Sigmoid colon (tissue), 6 donors: ENCODE measurements at regions not wholly inside any gene's neighbourhood (a gene's known extent, or its start where the extent isn't known, plus 50 kb on each side); places are given as distances from the start of the nearest gene placed in this dataset.

Source experiments
- DNase-seq: peaks from one replicate; pipeline ENCODE4 v3.0.0-alpha.2; 2019
- H3K27ac ChIP-seq, 4 donors: fragments of 200-600 bp; sonication (generic); one replicate each; pipeline ENCODE4 v1.5.1; 2016 to 2019; ENCODE audit warnings: mild to moderate bottlenecking in 1 of 4
- H3K27me3 ChIP-seq, 3 donors: fragments of 200-600 bp; sonication (generic); one replicate each; pipeline ENCODE4 v1.5.1; 2019; ENCODE audit warnings: mild to moderate bottlenecking in 1 of 3
- H3K36me3 ChIP-seq, 4 donors: fragments of 200-600 bp; sonication (generic); one replicate each; pipeline ENCODE4 v1.5.1; 2016 to 2019
- H3K4me1 ChIP-seq, 4 donors: fragments of 200-600 bp; sonication (generic); one replicate each; pipeline ENCODE4 v1.5.1; 2017 to 2019
- H3K4me3 ChIP-seq, 4 donors: fragments of 200-600 bp; sonication (generic); one replicate each; pipeline ENCODE4 v1.5.1; 2017 to 2019; ENCODE audit warnings: mild to moderate bottlenecking in 2 of 4, moderate library complexity in 1 of 4
- H3K9me3 ChIP-seq, 4 donors: fragments of 200-600 bp in 3 of 4; sonication (generic) in 3 of 4; one replicate each; pipeline versions ENCODE4 v1.5.1 to v1.6.1; 2013 to 2019
- EP300 ChIP-seq, 4 donors: sonication (generic); formaldehyde crosslinking; IDR thresholded peaks; one replicate each; pipeline ENCODE4 v1.6.1; 2017; ENCODE audit warnings: antibody characterized with exemption in 4 of 4
- POLR2A ChIP-seq, 2 donors: fragments of 450-650 bp; IDR thresholded peaks; one replicate each; pipeline ENCODE4 v1.6.1; 2016; ENCODE audit warnings: antibody characterized with exemption in 2 of 2, mild to moderate bottlenecking in 2 of 2, moderate library complexity in 2 of 2
- POLR2AphosphoS5 ChIP-seq, 4 donors: sonication (generic); formaldehyde crosslinking; IDR thresholded peaks; one replicate each; pipeline ENCODE4 v1.6.1; 2017; ENCODE audit warnings: antibody characterized with exemption in 4 of 4
- WGBS, 2 donors: extraction: QIAGEN DNeasy Blood & Tissue Kit; methylation state at CpG; one replicate each; pipeline ENCODE4 v1.1.7; 2013; 5-methylcytosine and 5-hydroxymethylcytosine counted together
- intact Hi-C: fragments of 100-400 bp; cut with DNase I; formaldehyde crosslinking; loops from one replicate; pipeline ENCODE4 v1.15.1; 2023
- TF ChIP-seq, protein P1 (sequence below), 4 experiments: fragments of 450-650 bp in 3 of 4; fragments of 200-600 bp in 1 of 4; IDR thresholded peaks; one replicate each; pipeline ENCODE4 v1.5.1; 2016 to 2019; ENCODE audit warnings: antibody characterized with exemption in 4 of 4, mild to moderate bottlenecking in 3 of 4, moderate library complexity in 2 of 4
- donor health status: healthy with polysubstance abuse.
- donor health status: healthy.

- no peaks in the 10 kb centered on the region for H3K9me3 ChIP-seq
- intact Hi-C loops: no loop called here
- WGBS, 2 donors: 76 to 77% methylated on average over 1 of the region's 1 CpG
- H3K27ac ChIP-seq: no peak overlapping the region
- H3K36me3 ChIP-seq: no peaks in the 10 kb centered on the region
- TF ChIP-seq POLR2AphosphoS5 (IDR thresholded peaks at IDR 0.05): no peak
- TF ChIP-seq, protein P1, sequence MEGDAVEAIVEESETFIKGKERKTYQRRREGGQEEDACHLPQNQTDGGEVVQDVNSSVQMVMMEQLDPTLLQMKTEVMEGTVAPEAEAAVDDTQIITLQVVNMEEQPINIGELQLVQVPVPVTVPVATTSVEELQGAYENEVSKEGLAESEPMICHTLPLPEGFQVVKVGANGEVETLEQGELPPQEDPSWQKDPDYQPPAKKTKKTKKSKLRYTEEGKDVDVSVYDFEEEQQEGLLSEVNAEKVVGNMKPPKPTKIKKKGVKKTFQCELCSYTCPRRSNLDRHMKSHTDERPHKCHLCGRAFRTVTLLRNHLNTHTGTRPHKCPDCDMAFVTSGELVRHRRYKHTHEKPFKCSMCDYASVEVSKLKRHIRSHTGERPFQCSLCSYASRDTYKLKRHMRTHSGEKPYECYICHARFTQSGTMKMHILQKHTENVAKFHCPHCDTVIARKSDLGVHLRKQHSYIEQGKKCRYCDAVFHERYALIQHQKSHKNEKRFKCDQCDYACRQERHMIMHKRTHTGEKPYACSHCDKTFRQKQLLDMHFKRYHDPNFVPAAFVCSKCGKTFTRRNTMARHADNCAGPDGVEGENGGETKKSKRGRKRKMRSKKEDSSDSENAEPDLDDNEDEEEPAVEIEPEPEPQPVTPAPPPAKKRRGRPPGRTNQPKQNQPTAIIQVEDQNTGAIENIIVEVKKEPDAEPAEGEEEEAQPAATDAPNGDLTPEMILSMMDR (IDR thresholded peaks at IDR 0.05): no peak
- TF ChIP-seq EP300 (IDR thresholded peaks at IDR 0.05): no peak
- no peak for TF ChIP-seq POLR2A (IDR thresholded peaks at IDR 0.05)
- no peaks in the 10 kb centered on the region for H3K4me1 ChIP-seq
- H3K4me3 ChIP-seq: no peak overlapping the region
- no peaks in the 10 kb centered on the region for H3K27me3 ChIP-seq
- DNase-seq: no peak
Observed at GRCh38 chr10:125368146-125368545, 207.8 kb upstream of the CTBP2 start.

DNA sequence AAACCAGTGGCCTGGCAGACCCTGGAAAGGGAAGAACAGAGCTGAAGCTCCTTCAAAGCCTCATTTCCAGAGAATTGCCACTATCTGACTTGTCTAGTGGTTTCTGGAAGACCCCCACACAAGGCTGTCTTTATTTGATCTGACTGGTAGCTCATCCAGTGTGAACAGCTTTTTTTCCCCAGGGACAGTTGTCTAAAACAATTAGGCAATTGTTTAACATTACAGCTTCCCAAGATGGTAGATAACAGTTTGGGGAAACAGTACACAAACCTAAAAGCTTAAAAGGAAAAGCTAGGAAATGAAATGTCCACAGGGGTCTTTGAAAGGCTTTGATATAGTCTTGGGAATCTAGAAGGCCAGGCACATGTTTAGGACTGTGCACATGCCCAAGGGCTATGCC is 203.4 kb upstream of the CTBP2 start:
- no peaks in the 10 kb centered on the region for H3K36me3 ChIP-seq
- H3K4me1 ChIP-seq: no peaks in the 10 kb centered on the region
- no peak for DNase-seq
- H3K9me3 ChIP-seq: no peaks in the 10 kb centered on the region
- H3K27me3 ChIP-seq: no peaks in the 10 kb centered on the region
- intact Hi-C loops: no loop called here
- H3K4me3 ChIP-seq: no peak overlapping the region
- H3K27ac ChIP-seq: no peak overlapping the region
- TF ChIP-seq POLR2AphosphoS5 (IDR thresholded peaks at IDR 0.05) (no peak), EP300 (IDR thresholded peaks at IDR 0.05) (no peak), POLR2A (IDR thresholded peaks at IDR 0.05) (no peak)

DNA sequence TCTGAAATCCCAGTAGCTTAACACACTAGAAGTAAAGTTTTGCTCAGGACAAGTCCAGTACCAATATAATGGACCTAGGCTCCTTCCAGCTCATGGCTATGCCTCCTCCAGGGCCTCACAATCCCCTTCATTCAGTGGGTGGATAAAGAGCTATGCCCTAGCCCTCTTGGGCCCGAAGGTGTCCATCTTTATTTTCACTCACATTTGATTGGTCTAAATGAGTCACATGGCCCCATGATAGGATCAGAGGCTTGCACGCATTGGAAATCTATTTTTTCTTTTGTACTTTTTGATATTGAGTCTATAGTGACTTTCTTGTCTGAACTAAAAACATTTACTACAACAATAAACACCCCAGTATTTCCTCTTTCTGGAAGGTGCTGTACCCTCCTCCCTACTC is 202.6 kb upstream of the CTBP2 start:
- intact Hi-C loops: no loop called here
- H3K36me3 ChIP-seq: no peaks in the 10 kb centered on the region
- 94 to 97% methylated on average over 2 of the region's 2 CpGs for WGBS, 2 donors
- H3K27me3 ChIP-seq: no peaks in the 10 kb centered on the region
- no peaks in the 10 kb centered on the region for H3K9me3 ChIP-seq
- no peak overlapping the region for H3K4me3 ChIP-seq
- DNase-seq: no peak
- no peaks in the 10 kb centered on the region for H3K4me1 ChIP-seq
- TF ChIP-seq POLR2AphosphoS5 (IDR thresholded peaks at IDR 0.05) (no peak), POLR2A (IDR thresholded peaks at IDR 0.05) (no peak), EP300 (IDR thresholded peaks at IDR 0.05) (no peak)
- TF ChIP-seq, protein P1 (IDR thresholded peaks at IDR 0.05): no peak
- no peak overlapping the region for H3K27ac ChIP-seq

- intact Hi-C loops: no loop called here
- DNase-seq: no peak
- no peaks in the 10 kb centered on the region for H3K9me3 ChIP-seq
- H3K27me3 ChIP-seq: no peaks in the 10 kb centered on the region
- H3K4me1 ChIP-seq: no peaks in the 10 kb centered on the region
- H3K4me3 ChIP-seq: no peak overlapping the region
- no peaks in the 10 kb centered on the region for H3K36me3 ChIP-seq
- no peak for TF ChIP-seq EP300 (IDR thresholded peaks at IDR 0.05)
- TF ChIP-seq, protein P1 (IDR thresholded peaks at IDR 0.05): no peak
- no peak for TF ChIP-seq POLR2AphosphoS5 (IDR thresholded peaks at IDR 0.05)
- no peak for TF ChIP-seq POLR2A (IDR thresholded peaks at IDR 0.05)
- no peak overlapping the region for H3K27ac ChIP-seq
Observed at GRCh38 chr10:125359401-125359800, 199.0 kb upstream of the CTBP2 start.

DNA sequence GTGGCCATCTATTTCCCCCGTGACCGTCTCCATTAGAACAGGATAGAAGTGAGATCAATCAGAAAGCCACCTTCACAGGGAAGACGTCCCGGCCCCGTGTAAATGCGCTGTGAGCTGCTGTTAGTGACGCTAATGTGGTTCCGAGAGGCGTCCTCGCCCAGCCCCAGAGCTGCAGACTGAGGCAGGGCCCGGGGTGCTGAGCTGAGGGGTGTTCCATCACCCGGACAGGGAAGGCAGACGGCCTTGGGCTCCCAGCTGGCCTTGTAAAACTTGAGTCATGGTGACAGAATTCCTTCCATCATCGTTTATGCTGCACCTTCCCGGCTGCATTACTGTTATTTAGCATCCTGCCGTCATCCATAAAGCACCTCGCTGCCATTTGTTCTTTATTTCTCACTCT is 195.3 kb upstream of the CTBP2 start:
- Histone ChIP-seq H3K36me3 (no peaks in the 10 kb centered on the region), H3K4me1 (no peaks in the 10 kb centered on the region), H3K4me3 (no peak overlapping the region), H3K9me3 (no peaks in the 10 kb centered on the region), H3K27ac (no peak overlapping the region), H3K27me3 (no peaks in the 10 kb centered on the region)
- TF ChIP-seq POLR2A (IDR thresholded peaks at IDR 0.05) (no peak), POLR2AphosphoS5 (IDR thresholded peaks at IDR 0.05) (no peak), EP300 (IDR thresholded peaks at IDR 0.05) (no peak)
- TF ChIP-seq, protein P1 (IDR thresholded peaks at IDR 0.05): no peak
- intact Hi-C loops: no loop called here
- DNase-seq: no peak
- 41 to 54% methylated on average over 17 of the region's 17 CpGs for WGBS, 2 donors
